OCI-LY3 (cell line): ENCODE measurements at regions not wholly inside any gene's neighbourhood (a gene's known extent, or its start where the extent isn't known, plus 50 kb on each side); places are given as distances from the start of the nearest gene placed in this dataset.

Experiments
- H2AFZ ChIP-seq: fragments of 200-600, 300-600 bp; shearing (Covaris generic); 2 replicates; pipeline ENCODE4 v1.6.0; 2014; ENCODE audit warnings: antibody characterized with exemption, low read depth, low read length
- H3K27ac ChIP-seq: fragments of 200-600, 300-600 bp; sonication (generic); 2 replicates; pipeline ENCODE4 v1.5.1; 2014; ENCODE audit warnings: mild to moderate bottlenecking, low read length, moderate library complexity, mixed read lengths
- H3K27me3 ChIP-seq: fragments of 200-600, 300-600 bp; sonication (generic); 2 replicates; pipeline ENCODE4 v1.6.1; 2014; ENCODE audit warnings: low read depth, low read length, mixed read lengths
- H3K36me3 ChIP-seq: fragments of 200-600, 300-600 bp; sonication (generic); replicated peaks from 2 replicates; pipeline ENCODE3; 2014; ENCODE audit warnings: low read depth, low read length, mixed read lengths
- H3K4me1 ChIP-seq: fragments of 300-600, 200-600 bp; sonication (generic); 2 replicates; pipeline ENCODE4 v1.6.1; 2014; ENCODE audit warnings: low read length, mixed read lengths
- H3K4me2 ChIP-seq: fragments of 200-600, 300-600 bp; sonication (generic); 2 replicates; pipeline ENCODE4 v1.6.1; 2014; ENCODE audit warnings: low read length, mixed read lengths
- H3K4me3 ChIP-seq: fragments of 300-600, 200-600 bp; sonication (generic); 2 replicates; pipeline ENCODE4 v1.5.1; 2014; ENCODE audit warnings: antibody characterized with exemption, mild to moderate bottlenecking, low read length, moderate library complexity
- H3K79me2 ChIP-seq: fragments of 300-600, 200-600 bp; shearing (Covaris generic); 2 replicates; pipeline ENCODE4 v1.6.1; 2014; ENCODE audit warnings: mild to moderate bottlenecking, low read length, mixed read lengths
- H3K9ac ChIP-seq: fragments of 300-600, 200-600 bp; shearing (Covaris generic); 2 replicates; pipeline ENCODE4 v1.6.0; 2014; ENCODE audit warnings: mild to moderate bottlenecking, low read length, moderate library complexity
- H3K9me3 ChIP-seq: fragments of 200-600, 300-600 bp; shearing (Covaris generic); 2 replicates; pipeline ENCODE4 v1.6.1; 2014; ENCODE audit warnings: low read length, mixed read lengths; ENCODE audit not compliant: insufficient read depth
- H4K20me1 ChIP-seq: fragments of 200-600, 300-600 bp; sonication (generic); 2 replicates; pipeline ENCODE4 v1.6.1; 2016; ENCODE audit warnings: low read length, mixed read lengths; ENCODE audit not compliant: insufficient read depth
- CTCF ChIP-seq: fragments of 200-600, 300-600 bp; sonication (generic); IDR thresholded peaks from 2 replicates; pipeline ENCODE4 v1.5.1; 2014; ENCODE audit warnings: antibody characterized with exemption, low read length, low read depth
- EZH2phosphoT487 ChIP-seq: fragments of 200-600 bp; shearing (Covaris generic); IDR thresholded peaks from 2 replicates; pipeline ENCODE4 v1.6.1; 2018; ENCODE audit warnings: antibody characterized with exemption, mixed run types, low read depth

GRCh38 chr15:47312161-47312560 is 405.1 kb upstream of the SEMA6D start:
- H3K36me3 ChIP-seq, result no peaks in the 10 kb centered on the region
- no peak overlapping the region for H3K4me3 ChIP-seq
- no peak overlapping the region for H3K27ac ChIP-seq
- no peak overlapping the region for H3K9ac ChIP-seq
- H3K4me2 ChIP-seq, result no peak overlapping the region
- no peaks in the 10 kb centered on the region for H3K27me3 ChIP-seq
- H3K79me2 ChIP-seq, result no peaks in the 10 kb centered on the region
- no peaks in the 10 kb centered on the region for H4K20me1 ChIP-seq
- H2AFZ ChIP-seq, result no peak overlapping the region
- no peaks in the 10 kb centered on the region for H3K9me3 ChIP-seq
- H3K4me1 ChIP-seq, result no peaks in the 10 kb centered on the region
- TF ChIP-seq EZH2phosphoT487 (no peak), CTCF (no peak)

DNA sequence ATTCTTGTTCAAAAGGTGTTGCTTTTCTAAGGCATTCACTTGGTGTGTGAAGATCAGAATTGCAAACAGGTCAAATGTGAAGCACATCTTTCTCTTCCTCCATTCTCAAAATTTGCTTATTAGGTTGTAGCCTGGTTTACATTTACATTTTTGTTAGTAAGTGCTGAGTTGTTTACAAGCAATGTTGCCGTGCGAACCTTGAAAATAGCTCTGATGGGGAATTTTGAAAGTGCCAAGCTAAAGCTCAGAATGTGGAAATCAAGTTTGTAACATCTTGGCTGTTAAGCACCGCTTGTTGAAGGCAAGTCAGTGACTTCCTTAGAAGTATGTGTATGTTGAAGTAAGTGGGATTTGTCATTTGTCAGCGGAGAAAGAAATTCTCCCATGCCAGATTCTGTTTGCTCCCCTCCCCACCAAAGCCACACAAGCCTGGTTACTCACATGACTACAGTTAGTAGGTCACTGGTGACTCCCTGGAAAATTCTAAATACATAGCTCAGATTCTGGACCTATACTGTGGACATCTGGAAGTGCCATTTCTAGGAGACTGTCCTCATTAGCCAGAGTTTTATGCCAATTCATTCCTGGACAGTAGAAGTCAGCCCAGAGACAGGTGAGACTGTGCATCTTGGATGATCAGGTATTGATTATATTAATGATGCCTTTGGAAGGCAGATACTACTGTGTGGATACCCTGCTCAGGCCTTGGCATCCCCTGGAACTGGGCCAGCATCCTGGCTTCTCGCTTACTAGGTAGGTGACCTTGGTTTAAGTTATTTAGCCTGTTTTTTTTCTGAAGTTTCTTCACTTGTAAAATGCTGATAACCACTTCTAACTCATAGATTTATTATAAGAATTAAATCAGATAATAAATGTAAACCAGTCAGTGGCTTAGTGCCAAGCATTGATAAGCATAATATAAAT is 390.6 kb upstream of the SEMA6D start:
- H3K9ac ChIP-seq, result no peak overlapping the region
- no peak overlapping the region for H3K27ac ChIP-seq
- H2AFZ ChIP-seq, result no peak overlapping the region
- H3K4me2 ChIP-seq, result no peak overlapping the region
- no peaks in the 10 kb centered on the region for H3K36me3 ChIP-seq
- no peaks in the 10 kb centered on the region for H3K9me3 ChIP-seq
- TF ChIP-seq CTCF, result no peak
- no peak for TF ChIP-seq EZH2phosphoT487
- H4K20me1 ChIP-seq, result no peaks in the 10 kb centered on the region
- H3K4me3 ChIP-seq, result no peak overlapping the region
- no peaks in the 10 kb centered on the region for H3K27me3 ChIP-seq
- no peaks in the 10 kb centered on the region for H3K4me1 ChIP-seq
- H3K79me2 ChIP-seq, result no peaks in the 10 kb centered on the region

DNA sequence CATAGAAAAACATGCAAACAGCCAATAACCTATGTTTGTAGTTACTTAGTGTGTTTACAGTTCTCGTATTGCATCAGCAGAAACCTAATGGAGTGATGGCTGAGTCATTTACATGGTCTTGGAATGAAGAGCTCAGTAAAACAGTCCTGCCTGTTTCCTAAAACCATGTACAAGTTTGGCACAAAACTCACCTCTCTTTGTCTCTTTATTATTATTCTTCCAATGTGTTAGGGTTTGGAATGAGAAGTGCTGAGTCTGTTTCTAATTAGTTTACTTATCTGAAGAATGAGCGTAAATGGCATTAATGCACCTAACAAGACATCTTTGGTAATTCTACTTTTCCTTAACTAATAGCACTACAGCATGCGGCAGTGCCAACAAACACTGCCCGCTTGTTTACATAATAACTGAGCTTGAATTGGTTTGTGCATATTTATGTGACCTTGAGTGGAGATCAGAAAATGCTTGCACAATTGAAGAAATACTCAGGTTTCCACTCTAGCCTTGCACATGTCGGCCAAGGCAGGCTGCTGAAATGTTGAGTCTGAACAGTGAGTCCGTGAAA is 385.4 kb upstream of the SEMA6D start:
- Histone ChIP-seq H3K36me3 (no peaks in the 10 kb centered on the region), H3K9me3 (no peaks in the 10 kb centered on the region), H3K4me1 (no peaks in the 10 kb centered on the region), H4K20me1 (no peaks in the 10 kb centered on the region), H3K79me2 (no peaks in the 10 kb centered on the region), H3K4me2 (no peak overlapping the region), H3K4me3 (no peak overlapping the region), H2AFZ (no peak overlapping the region), H3K27me3 (no peaks in the 10 kb centered on the region), H3K27ac (no peak overlapping the region), H3K9ac (no peak overlapping the region)
- TF ChIP-seq CTCF (no peak), EZH2phosphoT487 (no peak)

GRCh38 chr15:47332481-47332880 is 384.8 kb upstream of the SEMA6D start:
- H3K36me3 ChIP-seq, result no peaks in the 10 kb centered on the region
- H3K27me3 ChIP-seq, result no peaks in the 10 kb centered on the region
- H3K4me2 ChIP-seq, result no peak overlapping the region
- no peaks in the 10 kb centered on the region for H3K79me2 ChIP-seq
- no peaks in the 10 kb centered on the region for H4K20me1 ChIP-seq
- H2AFZ ChIP-seq, result no peak overlapping the region
- TF ChIP-seq EZH2phosphoT487, result no peak
- no peak for TF ChIP-seq CTCF
- no peak overlapping the region for H3K27ac ChIP-seq
- no peak overlapping the region for H3K4me3 ChIP-seq
- no peaks in the 10 kb centered on the region for H3K4me1 ChIP-seq
- no peak overlapping the region for H3K9ac ChIP-seq
- no peaks in the 10 kb centered on the region for H3K9me3 ChIP-seq
